Muscle layer of duodenum (tissue), 2 donors: ENCODE measurements at regions not wholly inside any gene's neighbourhood (a gene's known extent, or its start where the extent isn't known, plus 50 kb on each side); places are given as distances from the start of the nearest gene placed in this dataset.

Experiments used
- H3K27ac ChIP-seq: one replicate; pipeline ENCODE4 v1.7.0; 2013; ENCODE audit warnings: mild to moderate bottlenecking, low read length
- H3K27me3 ChIP-seq: one replicate; pipeline ENCODE4 v1.7.0; 2013; ENCODE audit warnings: low read depth, mild to moderate bottlenecking, control low read depth, low read length
- H3K36me3 ChIP-seq, 2 donors: one replicate each; pipeline ENCODE4 v1.7.0; 2013; ENCODE audit warnings: low read length in 2 of 2, control low read depth in 1 of 2, mild to moderate bottlenecking in 1 of 2; ENCODE audit not compliant: insufficient read depth in 2 of 2, control insufficient read depth in 1 of 2
- H3K4me1 ChIP-seq, 2 donors: one replicate each; pipeline ENCODE4 v1.7.0; 2013; ENCODE audit warnings: low read length in 2 of 2, mild to moderate bottlenecking in 2 of 2, control low read depth in 1 of 2, moderate library complexity in 1 of 2; ENCODE audit not compliant: insufficient read depth in 2 of 2, control insufficient read depth in 1 of 2
- H3K4me3 ChIP-seq, 2 donors: one replicate each; pipeline ENCODE4 v1.7.0; 2013; ENCODE audit warnings: low read length in 2 of 2, low read depth in 1 of 2, mild to moderate bottlenecking in 1 of 2
- H3K9me3 ChIP-seq, 2 donors: one replicate each; pipeline ENCODE4 v1.7.0; 2013; ENCODE audit warnings: low read length in 2 of 2, control low read depth in 1 of 2, mild to moderate bottlenecking in 1 of 2; ENCODE audit not compliant: control insufficient read depth in 1 of 2
- donor health status: healthy.

GRCh38 chr6:151671195-151671594, 136.3 kb upstream of the ESR1 start:
- Histone ChIP-seq H3K4me3 (no peak overlapping the region), H3K27ac (no peak overlapping the region), H3K27me3 (no peaks in the 10 kb centered on the region), H3K36me3 (no peaks in the 10 kb centered on the region), H3K4me1 (no peaks in the 10 kb centered on the region), H3K9me3 (no peaks in the 10 kb centered on the region)

DNA sequence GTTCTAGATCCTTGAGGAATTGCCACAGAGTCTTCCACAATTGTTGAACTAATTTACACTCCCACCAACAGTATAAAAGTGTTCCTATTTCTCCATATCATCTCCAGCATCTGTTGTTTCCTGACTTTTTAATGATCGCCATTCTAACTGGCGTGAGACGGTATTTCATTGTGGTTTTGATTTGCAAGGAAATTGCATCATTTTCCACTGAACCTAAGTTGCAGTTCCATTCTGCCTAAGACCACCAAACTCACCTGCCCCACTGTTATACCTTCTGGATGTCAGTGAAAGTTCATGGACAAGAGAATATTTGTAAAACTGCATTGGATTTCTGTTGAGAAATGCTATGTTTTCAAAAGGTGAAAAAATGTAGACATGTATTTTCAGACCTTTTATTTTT, 132.9 kb upstream of the ESR1 start:
- no peak overlapping the region for H3K4me3 ChIP-seq
- H3K27ac ChIP-seq, result no peak overlapping the region
- no peaks in the 10 kb centered on the region for H3K9me3 ChIP-seq
- no peaks in the 10 kb centered on the region for H3K4me1 ChIP-seq
- H3K27me3 ChIP-seq, result no peaks in the 10 kb centered on the region
- no peaks in the 10 kb centered on the region for H3K36me3 ChIP-seq

- Histone ChIP-seq H3K9me3 (no peaks in the 10 kb centered on the region), H3K27ac (no peak overlapping the region), H3K36me3 (no peaks in the 10 kb centered on the region), H3K27me3 (no peaks in the 10 kb centered on the region), H3K4me3 (no peak overlapping the region), H3K4me1 (no peaks in the 10 kb centered on the region)
These were observed 131.6 kb upstream of the ESR1 start for GRCh38 chr6:151675746-151676459.

DNA sequence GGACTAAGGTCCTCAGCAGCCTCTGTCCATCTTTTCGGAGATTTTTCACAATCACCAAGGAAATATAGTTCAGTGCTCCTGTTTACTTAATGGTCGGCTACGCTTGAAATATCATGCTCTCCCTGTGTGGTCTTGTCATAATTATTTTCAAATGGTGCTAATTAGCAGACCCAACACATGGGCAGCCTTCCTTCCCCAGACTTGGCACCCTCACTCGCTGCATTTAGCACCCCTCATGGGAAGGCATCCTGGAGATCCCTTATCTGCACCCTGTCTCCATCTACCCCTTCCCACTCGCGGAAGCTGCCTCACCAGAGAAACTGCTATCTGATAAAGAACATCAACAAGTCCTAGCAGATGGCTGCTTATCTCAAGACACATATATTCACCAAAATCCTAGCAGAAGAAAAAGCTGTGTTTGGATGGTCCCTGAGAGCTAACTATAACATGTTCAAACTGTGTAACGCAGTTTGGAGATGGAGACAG, 131.0 kb upstream of the ESR1 start:
- no peaks in the 10 kb centered on the region for H3K27me3 ChIP-seq
- H3K4me3 ChIP-seq, result no peak overlapping the region
- H3K9me3 ChIP-seq, result no peaks in the 10 kb centered on the region
- no peaks in the 10 kb centered on the region for H3K4me1 ChIP-seq
- H3K36me3 ChIP-seq, result no peaks in the 10 kb centered on the region
- H3K27ac ChIP-seq, result no peak overlapping the region

DNA sequence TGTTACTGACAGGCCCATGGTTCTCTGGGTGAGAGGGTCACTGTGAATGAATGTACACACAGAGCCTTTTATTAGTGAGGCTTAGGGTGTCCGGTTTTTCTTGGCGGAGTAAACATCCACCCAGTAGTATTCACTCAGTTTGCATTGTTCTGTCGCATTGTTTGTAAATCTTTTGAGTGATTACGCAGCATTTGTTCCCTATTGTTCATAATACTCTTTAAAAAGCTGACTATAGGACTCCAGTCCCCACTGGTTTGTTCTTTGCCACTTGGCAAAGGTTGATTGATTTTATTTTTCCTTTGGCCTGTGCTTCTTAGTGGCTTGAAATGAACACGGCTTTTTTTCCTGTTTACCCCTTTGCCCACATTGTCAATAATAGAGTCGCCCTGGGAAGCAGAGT, 130.1 kb upstream of the ESR1 start:
- H3K27ac ChIP-seq, result no peak overlapping the region
- no peaks in the 10 kb centered on the region for H3K4me1 ChIP-seq
- H3K9me3 ChIP-seq, result no peaks in the 10 kb centered on the region
- no peaks in the 10 kb centered on the region for H3K27me3 ChIP-seq
- no peaks in the 10 kb centered on the region for H3K36me3 ChIP-seq
- H3K4me3 ChIP-seq, result no peak overlapping the region

- Histone ChIP-seq H3K4me3 (no peak overlapping the region), H3K27me3 (no peaks in the 10 kb centered on the region), H3K9me3 (no peaks in the 10 kb centered on the region), H3K36me3 (no peaks in the 10 kb centered on the region), H3K4me1 (no peaks in the 10 kb centered on the region), H3K27ac (no peak overlapping the region)
These were observed 128.4 kb upstream of the ESR1 start for GRCh38 chr6:151679081-151679480.

DNA sequence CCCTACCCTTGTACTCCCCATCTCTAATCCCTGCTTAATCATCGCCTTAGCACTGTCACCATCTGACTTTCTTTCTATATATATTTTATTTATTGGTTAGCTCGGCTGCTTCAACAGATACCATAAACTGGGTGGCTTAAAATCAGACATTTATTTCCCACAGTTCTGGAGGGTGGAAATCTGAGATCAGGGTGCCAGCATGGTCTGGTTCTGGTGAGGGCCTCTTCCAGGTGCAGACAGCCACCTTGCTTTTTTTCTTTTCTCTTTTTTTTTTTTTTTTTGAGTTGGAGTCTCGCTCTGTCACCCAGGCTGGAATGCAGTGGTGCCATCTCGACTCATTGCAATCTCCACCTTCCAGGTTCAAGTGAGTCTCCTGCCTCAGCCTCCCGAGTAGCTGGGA, 127.5 kb upstream of the ESR1 start:
- H3K9me3 ChIP-seq, result no peaks in the 10 kb centered on the region
- no peaks in the 10 kb centered on the region for H3K36me3 ChIP-seq
- H3K4me1 ChIP-seq, result no peaks in the 10 kb centered on the region
- H3K27me3 ChIP-seq, result no peaks in the 10 kb centered on the region
- H3K27ac ChIP-seq, result no peak overlapping the region
- H3K4me3 ChIP-seq, result no peak overlapping the region

DNA sequence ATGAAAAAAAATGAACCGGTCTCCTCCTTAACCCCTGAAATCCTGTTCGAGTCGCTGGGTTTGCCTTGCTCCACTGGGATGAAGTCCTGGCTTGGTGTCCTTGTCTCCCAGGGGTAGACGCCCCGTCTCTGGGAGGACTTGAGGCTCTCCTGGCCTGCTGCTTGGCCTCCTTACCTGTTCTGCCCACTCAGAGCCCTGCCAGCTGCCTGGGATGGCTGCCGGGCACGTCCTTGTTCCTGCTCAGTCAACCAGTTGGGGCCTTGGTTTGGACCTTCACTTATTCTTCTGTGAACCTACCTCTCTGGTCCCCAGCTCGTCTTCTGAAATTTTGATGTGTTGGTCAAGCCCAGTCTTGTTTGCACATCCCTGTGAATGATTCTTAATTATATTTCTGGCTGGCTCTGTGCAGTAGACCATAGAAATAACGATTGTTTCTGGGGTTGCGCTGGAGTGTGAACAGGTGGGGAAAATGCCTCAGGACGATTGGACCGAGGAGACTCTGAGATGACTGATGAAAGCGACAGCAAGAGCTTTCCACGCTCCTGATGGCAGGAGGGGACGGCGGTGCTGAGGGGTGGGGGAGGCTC, 126.5 kb upstream of the ESR1 start:
- peak overlapping the region; percentile 5 for H3K27ac ChIP-seq
- H3K27me3 ChIP-seq, result no peaks in the 10 kb centered on the region
- H3K4me1 ChIP-seq, result no peaks in the 10 kb centered on the region
- H3K4me3 ChIP-seq, result no peak overlapping the region
- no peaks in the 10 kb centered on the region for H3K9me3 ChIP-seq
- H3K36me3 ChIP-seq, result no peaks in the 10 kb centered on the region

- Histone ChIP-seq H3K36me3 (no peaks in the 10 kb centered on the region), H3K9me3 (no peaks in the 10 kb centered on the region), H3K4me1 (no peaks in the 10 kb centered on the region), H3K27ac (peak overlapping the region; percentile 5), H3K27me3 (no peaks in the 10 kb centered on the region), H3K4me3 (peak overlapping the region in 1 of 2 donors; percentile 31)
These were observed 125.9 kb upstream of the ESR1 start for GRCh38 chr6:151681433-151682059.

- H3K4me1 ChIP-seq, result no peaks in the 10 kb centered on the region
- no peaks in the 10 kb centered on the region for H3K27me3 ChIP-seq
- H3K27ac ChIP-seq, result no peak overlapping the region
- H3K36me3 ChIP-seq, result no peaks in the 10 kb centered on the region
- no peak overlapping the region for H3K4me3 ChIP-seq
- no peaks in the 10 kb centered on the region for H3K9me3 ChIP-seq
These were observed 125.2 kb upstream of the ESR1 start for GRCh38 chr6:151682251-151682650.

DNA sequence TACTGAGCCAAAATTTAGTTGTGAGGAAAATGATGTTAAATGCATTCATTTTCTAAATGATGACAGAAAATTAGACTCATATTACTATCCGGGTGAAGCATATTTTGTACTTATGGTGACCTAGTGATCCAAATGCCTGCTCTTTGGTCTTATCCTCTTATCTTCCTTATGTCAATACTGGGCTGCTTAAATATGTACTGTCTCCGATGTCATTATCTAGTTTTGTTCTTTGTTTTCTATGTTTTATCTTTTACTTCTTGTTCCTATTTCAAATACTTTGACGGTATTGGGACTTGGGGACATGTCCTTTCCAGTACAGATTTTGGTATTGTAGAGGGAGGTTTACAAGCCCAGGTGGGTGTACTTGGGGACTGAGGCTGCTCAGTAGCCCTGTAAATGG, 124.6 kb upstream of the ESR1 start:
- Histone ChIP-seq H3K4me3 (no peak overlapping the region), H3K27me3 (no peaks in the 10 kb centered on the region), H3K27ac (no peak overlapping the region), H3K9me3 (no peaks in the 10 kb centered on the region), H3K36me3 (no peaks in the 10 kb centered on the region), H3K4me1 (no peaks in the 10 kb centered on the region)
